NCI-H345 treated with DMSO at 0.1 percent for 48 hours (cell line): ENCODE measurements at regions not wholly inside any gene's neighbourhood (a gene's known extent, or its start where the extent isn't known, plus 50 kb on each side); places are given as distances from the start of the nearest gene placed in this dataset.

ENCODE experiments used
- DNase-seq: peaks from one replicate; lab custom pipeline; 2025; ENCODE audit not compliant: unreplicated experiment; lab: John Stamatoyannopoulos, UW

DNA sequence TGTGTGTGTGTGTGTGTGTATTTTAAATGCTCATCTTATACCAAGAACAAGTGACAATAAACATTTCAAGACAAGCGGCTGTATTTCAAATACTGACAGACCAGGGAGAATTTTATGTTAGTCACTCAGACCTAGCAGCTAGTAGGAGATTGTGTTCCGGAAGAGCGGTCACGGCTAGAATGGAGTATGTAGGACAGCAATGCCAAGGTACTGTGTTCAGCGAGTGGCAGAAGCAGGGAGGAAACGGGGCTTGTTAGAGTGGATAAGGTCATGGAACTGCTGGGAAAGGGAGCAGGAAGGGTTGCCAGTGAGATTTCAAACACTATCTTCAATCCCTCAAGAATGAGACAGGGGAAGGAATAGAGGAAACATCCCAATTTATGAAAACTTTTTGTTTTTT is 260.5 kb upstream of the PITRM1 start:
- DNase-seq: no peak

DNA sequence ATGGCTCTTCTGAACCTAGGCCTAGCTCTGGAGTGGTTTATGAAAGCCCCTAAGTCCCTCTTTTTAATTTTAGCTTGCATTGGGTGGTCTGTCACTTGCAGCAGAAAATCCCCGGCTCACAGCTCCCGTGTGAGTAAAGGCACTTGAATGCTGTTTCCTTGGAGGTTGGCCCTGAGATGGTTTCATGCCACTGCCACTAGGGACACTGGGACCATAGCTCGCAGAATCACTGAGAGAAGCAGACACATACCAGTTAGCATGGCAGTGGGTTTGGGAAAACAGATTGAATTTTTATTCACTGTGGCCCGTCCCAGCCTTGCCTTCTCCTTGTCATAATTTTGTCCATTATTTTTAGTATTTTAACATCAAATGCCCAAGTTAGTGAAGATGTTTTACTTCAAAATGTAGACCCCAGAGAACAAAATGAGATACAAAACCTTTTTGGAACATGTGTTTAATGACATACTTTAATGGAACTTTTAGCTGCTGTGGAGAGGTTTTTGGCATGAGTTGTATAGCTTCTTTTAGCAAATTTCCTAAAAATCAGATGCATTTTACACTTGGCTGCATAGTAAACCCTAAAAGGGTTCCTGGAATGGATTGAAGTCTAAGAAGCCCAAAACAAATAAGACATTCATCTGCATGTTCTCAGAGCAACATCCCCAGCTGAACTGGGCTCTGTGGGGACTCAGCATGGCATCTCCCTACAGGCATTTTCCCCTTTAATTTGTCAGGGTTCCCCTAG is 259.7 kb upstream of the PITRM1 start:
- DNase-seq: no peak

DNA sequence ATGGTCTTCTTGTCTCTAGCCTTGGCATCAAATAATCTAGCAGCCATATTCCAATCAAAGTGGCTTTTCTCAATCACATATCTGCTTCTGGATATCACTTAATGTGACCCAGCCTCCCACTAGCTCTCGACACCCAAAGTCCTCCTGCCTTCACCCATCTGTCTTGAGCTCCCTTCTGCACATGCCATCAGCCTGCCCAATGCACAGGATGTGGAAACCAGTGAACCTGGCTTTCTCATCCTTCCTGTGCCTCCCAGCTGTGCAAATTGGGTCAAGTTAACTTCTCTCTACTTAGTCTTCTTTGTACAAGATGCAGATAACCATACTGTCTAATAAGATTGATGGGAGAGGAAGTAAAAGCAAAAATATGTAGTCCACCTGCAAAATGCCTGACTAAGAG is 257.9 kb upstream of the PITRM1 start:
- DNase-seq: no peak

DNA sequence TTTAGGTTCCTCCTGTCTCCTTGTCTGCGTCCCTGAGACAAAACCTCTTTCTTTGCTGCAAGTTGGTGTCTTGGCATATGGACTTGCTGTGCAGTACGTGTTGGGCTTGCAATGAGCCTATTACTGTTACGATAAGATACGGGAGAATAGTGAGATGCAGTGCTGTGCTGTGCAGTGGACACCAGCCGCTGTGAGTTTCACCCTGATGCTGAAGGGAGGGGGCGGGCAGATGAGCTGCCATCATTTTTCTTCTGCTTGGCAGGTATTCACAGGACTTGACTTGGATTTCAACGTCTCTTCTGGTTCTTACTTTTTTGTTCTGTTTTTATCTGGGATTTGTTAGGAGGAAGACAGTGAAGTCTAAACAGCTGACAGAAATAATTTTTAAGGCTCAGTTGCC is 257.1 kb upstream of the PITRM1 start:
- no peak for DNase-seq

DNA sequence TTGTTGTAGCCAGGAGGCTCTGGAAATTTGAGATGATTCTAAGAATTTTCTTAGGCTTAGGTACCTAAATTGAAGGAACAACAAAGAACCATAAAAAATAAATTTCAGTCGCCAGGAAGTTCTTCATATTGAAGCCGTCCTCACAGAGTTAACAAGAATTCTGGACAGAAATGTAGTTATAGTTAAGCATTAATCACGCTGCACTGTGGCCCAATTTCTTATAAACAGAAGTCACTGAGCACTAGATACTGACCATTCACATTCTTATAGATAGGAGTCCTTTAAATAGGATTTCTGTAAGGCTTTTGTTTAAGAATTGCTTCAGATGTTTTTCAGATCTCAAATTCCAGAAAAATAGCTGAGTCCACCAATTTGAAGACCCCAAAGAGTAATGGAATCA is 256.2 kb upstream of the PITRM1 start:
- DNase-seq: no peak

DNA sequence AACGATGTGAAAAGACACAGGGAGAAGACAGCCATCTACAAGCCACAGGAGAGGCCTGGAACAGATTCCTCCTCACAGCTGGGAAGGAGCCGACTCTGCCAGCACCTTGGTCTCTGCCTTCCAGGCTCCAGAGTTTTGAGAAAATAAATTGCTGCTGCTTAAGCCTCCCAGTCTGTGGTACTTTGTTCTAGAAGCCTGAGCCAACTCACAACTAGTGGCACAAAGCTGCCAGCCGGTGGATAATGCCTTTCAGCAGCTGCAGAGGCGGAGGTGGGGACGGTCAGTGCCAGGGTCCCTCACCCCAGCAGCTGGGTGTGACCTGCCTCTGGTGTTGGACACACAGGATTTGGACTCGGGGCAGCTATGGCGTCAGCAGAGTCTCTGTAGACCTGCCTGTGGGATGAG is 255.4 kb upstream of the PITRM1 start:
- no peak for DNase-seq

DNA sequence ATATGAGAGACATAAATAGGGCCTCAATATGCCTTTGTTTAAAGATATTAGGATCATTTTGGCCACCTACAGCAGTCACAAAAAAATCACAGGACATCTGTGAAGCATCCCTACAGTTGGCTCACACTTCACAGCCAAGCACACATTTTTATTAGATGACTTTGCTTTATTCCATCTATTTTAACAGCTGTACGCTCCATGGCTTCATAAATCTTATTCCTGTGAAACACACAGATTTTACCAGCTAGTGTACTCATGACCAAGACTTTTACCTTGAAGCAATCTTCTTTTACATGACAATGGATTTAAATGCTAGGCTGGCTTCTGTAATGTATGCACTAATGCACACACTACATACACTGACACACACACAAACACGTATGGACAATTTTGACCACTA is 254.8 kb upstream of the PITRM1 start:
- DNase-seq: no peak

DNA sequence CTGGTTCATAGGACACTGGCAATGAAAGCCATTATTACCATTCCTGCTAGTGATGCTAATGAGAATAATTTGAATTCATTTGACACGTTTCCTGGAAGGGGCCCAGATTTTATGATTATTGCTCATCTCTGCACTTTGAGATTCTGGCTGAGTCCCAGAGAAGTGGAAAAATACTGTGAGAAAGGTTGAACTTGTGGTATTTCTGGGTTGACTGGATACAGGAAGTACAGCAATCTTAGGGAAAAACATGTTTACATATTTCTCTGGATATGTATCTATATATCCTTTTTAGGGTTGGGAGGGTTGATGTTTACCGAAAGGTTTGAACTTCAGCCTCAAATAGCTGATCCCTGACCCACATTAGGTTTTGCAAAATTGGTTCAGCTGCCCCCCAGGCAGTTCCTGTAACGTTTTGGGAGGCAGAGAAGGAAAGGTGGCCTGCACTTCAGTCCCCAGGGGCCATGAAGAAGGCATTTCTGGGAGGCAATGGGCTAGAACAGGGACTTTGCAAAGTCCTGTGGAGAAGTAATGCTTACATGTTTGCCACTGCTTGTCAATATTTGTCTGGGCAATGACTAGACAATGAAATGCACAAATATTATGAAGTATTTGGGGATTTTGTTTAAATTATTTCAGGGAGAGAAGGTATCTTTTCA is 253.7 kb upstream of the PITRM1 start:
- no peak for DNase-seq

DNA sequence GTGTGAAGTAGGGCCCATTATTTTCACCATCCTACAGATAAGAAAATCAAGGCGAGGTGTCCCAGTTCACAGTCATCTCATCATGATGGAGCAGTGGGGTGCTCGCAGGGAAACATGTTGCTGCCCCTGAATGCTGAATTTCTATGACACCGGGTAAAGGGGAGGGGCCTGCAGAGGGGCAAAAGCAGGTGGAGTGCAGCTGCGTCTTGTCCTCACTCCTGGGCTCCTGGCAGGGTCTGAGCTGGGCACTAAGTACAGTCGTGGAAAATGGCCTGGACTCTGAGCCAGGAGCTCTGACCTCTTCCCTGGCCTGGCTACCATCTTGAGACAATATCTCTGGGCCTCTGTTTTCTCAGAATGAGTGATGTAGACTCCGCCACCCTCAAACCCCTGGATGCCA is 253.1 kb upstream of the PITRM1 start:
- no peak for DNase-seq

DNA sequence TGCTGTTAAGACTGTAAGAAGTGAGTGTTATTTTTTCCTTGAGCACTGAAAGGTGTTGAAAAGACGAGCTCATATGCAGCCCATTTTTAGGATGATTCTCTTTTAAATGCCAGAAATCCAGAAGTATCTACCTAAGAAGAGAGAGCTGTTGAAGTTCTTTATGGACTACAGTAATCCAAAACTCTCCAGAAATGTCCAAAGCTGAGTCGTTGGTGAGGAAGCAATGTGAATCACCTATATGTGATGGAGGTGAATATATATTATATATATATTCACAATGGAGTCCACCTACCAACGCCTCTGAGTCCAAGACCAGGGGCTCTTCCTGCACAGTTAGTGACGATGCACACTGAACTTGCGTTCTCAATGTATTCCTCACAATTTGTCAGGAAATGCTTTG is 252.7 kb upstream of the PITRM1 start:
- no peak for DNase-seq

DNA sequence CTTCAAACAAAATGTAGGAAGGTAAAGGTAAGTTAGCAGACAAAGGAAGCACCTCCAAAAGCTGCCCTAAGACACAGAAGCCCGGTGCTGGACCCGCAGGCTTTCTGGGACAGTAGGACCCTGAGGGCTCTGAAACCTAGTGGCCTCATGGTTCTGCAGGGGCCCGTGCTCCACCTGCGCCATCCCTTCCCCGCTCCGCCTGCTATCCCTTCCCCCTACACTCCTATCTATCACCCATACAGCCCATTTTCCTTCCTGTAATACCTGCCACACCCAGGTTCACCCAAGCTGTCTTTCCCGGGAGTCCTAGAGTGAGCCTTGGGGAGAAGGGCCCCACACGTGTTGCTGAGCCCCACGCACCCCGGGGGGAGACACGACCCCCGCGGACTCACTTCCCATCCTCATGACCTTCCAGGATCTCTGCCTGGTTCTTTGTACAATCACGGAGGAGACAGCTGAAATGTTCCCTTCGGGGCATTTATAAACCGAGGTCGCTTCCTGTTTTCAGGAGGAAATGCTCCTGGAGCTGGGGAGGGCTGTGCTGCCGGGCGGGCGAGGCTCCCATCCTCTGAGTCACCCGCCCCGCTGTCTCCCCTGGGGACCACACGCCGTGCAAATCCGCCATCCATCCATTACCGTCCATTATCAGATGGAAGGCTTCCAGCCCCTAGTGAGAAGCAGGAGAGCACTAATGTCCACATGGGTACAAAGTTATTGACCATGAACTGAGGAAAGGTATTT is 251.7 kb upstream of the PITRM1 start:
- no peak for DNase-seq

DNA sequence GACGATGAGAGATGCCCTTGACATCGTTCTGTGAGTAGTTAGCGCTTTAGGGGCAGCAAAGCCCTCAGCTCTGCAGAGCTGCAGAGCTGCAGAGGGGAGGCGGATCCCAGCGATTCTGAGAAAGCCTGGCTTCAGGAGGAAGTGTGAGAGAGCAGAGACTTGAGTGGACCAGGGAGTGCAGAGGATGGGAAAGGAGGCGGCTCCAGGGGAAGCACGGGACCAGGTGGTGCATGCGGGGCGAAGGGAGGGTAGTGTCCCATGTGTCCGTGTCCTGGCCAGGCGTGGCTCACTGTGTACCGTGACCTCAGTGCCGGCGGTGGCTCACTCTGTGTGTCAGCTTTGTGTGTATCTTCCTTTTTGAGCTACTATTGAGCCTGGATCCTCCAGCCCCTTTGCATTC is 250.8 kb upstream of the PITRM1 start:
- DNase-seq: no peak

DNA sequence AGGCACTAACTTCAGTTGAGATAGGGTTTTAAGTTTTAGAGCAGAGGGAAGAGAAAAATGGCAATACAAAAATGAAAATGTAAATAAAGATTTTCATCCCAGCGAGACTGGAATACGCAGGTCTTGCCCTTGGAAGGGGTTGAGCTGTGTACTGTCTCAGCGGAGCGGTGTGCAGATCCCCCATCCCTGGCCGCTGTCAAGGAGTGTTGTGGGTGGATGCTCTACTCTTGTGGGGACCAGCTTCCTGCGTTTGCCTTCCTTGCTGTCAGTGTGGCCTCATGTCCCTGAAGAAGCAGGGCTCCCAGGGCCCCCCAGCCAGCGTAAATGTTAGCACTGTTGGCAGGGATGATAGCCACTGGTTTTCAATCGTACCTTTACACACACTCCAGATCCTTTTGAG is 249.7 kb upstream of the PITRM1 start:
- DNase-seq: no peak

DNA sequence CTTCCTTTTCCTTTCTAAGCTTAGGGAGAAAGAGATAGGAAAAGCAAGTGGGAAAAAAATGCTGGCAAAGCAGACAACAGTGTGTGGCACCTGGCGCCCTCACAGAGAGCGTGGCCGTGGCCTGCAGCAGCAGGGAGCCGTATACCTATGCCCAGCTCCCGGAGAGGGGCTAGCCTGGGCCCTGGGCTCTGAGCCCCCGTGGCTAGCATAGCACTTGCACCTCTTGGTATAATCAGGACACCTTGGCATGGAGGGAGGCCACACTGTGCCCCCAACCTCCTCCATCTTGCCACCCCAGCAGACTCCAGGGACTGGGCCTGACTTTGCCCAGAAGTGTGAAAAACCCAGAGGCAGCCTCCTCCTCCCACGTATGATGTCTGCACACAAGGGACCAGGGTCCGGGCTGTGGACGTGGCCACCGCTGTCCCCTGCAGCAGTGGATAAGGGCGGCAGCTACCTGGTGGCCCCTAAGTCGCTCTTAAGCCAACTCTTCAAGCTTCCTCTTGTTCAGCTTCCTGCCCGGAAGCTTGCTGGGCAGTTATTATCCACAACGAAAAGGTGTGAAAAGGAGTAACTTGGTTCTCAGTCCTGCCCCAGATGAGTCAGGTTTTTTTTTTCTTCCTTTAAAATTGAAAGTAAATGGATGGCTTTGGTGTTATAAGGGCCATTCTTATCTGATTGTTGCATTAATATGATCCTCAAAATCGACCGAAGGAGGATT is 249.1 kb upstream of the PITRM1 start:
- DNase-seq: no peak

DNA sequence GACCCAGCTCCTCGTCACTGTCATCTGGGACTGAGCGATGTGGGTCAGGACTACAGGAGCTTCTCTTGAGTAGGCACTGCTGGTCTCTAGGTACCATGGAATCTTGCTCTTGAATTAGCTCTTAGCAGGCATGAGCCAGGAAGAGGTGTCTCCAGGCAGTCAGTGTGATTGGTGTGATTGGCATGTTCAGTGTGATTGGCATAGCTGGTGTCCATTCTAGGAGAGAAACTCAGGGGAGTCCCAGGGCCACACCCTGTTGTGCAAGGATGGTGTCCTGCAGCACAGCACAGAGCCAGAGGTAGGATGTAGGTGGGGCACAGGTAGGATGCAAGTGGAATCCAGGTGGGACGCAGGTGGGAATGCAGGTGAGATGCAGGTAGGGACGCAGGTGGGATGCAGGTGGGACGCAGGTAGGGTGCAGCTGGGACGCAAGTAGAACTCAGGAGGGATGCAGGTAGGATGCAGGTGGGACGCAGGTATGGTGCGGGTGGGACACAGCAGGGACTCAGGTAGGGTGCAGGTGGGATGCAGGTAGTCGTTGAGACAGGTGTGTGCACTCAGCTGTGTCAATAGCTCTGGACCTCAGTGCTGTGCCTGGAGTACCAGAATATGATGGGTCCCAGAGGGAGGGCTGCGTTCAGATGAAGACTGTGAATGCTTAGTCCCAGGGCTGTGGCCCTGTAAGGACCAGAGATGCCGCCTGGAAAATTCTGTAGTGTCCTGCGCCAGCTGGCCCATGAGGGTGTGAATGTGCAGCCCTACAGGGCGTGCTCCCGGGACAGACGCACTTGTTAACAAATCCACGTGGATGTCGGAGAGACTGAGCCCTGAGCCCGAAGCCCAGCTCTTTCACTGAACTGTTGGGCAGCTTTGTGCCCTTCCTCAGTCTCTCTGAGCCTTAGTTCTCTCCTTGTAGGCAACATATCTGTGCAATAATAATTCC is 248.2 kb upstream of the PITRM1 start:
- no peak for DNase-seq

DNA sequence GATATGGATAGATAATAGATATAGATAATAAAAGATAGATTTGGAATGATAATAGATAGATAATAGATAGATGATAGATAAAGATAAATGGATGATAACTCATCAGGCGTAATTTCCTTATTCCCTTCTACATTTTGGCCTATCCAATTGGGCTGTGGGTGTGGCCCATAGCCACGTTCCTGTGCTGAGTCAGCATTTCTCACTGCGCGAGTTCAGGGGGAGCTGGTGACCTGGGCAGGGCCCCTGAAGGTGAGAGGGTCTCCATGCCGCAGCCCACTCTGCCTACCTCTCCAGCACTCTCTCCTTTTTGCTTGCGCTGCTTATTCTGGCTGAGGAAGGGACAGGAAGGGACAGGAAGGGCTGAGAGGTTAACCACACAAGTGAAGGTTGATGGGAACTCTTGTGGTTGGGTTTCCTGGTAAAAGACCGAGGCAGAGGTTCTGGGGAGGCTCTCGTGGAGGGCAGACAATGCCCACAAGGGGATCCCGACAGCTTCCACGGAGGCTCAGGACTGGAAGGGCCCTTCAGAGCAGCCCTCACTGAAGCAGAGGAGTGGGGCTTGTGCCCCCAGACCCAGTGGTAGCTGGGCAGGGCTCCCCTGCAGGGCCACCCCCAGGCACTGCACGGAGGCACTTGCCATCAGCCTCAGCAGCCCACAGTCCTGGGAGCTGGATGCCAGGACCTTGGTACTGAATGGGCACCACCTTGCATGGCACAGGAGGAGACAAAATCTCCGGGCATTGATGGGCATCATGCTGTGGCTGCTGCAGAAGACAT is 247.3 kb upstream of the PITRM1 start:
- no peak for DNase-seq

DNA sequence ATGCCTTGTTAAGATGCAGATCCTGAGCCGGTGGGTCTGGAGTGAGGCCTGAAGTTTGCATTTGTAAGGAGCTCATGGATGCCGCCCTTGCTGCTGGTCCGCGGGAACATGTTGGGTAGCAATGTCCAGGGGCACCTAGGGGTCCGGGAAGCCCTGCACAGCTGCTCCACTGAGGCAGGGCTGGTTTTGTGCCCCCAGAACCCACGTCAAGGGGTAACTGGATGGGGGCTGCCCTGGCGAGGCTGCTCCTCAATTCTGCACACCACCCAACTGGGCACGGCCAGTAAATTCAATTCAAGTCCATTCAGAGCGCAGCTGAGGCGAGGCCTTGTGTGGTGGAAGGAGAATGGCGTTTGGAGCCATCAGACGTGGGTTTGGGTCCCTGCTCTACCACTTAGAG is 246.3 kb upstream of the PITRM1 start:
- no peak for DNase-seq

DNA sequence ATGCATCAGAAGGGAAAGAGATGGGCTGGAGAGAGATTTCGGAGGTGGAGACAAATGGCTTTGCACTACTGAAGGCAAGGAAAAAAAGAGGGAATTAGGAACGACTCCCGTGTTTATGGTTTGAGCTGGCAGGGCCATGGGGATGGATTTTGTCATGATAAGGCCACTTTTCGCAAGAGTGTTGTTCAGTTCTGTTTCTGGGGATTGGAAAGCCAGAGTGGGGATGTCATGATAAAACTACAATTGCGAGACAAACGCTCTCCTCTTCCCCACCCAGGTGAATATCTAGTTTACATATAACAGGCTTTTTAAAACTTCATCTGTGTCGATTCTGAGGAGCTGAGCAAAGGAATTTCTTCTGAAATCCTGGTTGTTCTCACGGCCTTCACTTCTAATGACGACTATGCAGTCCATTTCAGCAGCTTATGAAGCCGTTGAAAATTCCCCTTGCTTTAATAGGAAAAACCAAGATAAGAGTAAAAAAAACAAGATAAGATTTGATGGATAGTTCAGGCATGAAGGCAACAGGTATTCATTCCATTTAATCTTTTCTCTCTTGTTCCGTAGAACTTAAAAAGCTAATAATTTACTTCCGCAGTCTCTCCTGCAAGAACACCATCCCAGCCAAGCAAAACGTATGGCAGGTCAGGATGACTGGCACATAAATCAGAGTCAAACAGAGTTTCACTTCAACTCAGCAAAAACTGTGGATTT is 245.6 kb upstream of the PITRM1 start:
- no peak for DNase-seq

DNA sequence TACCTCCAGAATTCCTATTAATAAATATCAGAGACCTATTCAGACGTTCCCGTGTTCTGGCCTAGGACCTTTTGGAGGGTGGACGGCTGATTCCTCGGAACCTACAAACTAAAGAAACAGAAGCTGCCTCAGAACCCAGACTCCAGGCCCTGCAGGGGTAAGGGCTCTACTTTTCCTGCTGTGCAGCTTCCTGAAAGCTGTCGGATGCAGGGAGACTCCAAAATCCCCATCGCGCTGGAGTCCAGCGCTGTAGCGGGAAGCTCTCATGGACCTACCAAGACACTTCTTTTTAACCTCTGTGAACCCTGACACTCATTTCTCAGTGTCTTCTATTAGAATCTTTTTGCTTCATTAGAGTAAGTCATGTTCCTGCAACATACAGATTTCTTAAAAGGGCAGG is 244.5 kb upstream of the PITRM1 start:
- no peak for DNase-seq
